T-helper 1 cell (primary cell): ENCODE measurements at regions not wholly inside any gene's neighbourhood (a gene's known extent, or its start where the extent isn't known, plus 50 kb on each side); places are given as distances from the start of the nearest gene placed in this dataset.

Experiments
- DNase-seq, 5 donors: peaks; one replicate each; pipeline ENCODE4 v3.0.0-alpha.2; 2012 to 2020

- DNase-seq = no peak
Measured at GRCh38 chr12:27382924-27383323, 50.3 kb downstream of the BMAL2 start.

DNA sequence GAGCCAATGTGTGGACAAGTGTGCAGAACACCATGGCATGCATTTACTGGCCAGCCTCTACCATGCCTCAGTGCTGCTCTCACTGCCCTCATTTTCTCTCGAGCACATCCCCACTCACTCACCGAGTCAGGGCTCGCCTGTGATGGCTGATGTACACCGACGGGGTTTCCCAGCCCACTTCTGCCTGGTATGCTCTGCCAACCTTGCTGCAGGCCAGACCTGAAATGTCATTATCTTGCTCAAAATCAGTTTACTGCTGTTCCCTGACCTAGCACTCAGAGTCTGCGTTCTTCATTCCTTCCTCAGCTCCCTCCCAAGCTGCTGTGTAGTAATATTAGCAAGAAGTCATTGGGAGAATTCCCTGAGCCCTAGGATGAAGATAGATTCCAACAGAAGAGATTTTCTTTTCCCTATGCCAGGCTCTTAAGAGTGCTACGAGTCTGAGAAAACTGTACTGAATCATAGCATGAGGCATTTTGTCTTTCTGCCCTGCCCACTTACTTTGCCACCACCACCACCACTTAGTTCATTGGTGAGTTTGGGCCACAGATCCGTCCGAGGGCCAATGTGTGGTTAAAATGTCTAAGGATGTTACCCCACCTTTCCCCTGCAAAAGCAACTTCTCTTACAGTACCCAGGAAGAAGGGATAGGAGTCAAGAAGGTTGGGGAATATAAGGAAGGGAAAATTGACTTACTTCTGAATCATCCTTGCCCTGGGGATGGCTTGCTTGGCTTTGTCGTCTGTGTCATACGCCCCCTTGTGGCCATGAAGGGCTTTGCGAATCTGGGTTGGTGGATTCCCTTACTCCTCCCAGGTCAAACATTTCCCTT lies 51.0 kb downstream of the BMAL2 start:
- peak; percentile 12 to 57 (median 28) for DNase-seq

- DNase-seq = no peak
Measured at GRCh38 chr12:27384261-27384590, 51.6 kb downstream of the BMAL2 start.

GRCh38 chr12:27385766-27386564 lies 53.3 kb downstream of the BMAL2 start:
- no peak for DNase-seq

DNA sequence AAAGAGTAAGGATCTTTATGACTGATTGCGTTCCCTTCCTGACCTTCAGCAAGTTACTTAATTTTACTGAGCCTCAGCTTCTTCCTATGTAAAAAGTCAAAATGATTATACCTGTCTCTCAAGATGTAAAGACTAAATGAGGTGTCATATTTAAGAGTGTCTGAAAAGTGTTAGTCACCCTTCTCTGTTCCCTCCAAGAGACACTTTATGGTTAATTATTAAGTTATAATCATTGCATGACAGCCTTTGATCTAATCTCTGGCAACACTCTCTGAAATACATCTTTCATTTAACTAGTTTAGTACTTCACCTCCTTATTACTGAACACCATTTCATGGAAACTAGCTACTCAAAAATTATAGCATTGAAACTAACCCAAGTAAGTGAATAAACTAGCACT lies 54.8 kb downstream of the BMAL2 start:
- DNase-seq = no peak

DNA sequence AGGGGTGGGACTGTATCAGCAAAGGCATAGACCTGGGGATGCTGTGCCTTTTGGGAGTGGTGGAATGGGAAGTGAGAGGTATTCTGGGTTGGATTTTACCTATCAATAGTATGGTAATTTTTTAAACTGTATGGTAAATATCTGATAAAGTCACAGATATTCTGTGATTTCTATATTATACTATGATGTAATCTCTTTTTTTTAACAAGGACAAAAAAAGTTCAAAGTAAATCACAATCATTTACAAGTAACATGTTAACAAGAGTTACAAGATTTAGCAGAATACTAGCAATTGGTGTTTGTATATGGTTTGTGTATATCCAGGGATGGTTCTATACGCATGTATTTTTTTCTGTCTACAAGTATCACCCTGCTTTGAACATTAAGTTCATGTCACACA lies 56.0 kb downstream of the BMAL2 start:
- no peak for DNase-seq

GRCh38 chr12:27394676-27395075 lies 51.9 kb upstream of the SMCO2 start:
- DNase-seq = no peak

DNA sequence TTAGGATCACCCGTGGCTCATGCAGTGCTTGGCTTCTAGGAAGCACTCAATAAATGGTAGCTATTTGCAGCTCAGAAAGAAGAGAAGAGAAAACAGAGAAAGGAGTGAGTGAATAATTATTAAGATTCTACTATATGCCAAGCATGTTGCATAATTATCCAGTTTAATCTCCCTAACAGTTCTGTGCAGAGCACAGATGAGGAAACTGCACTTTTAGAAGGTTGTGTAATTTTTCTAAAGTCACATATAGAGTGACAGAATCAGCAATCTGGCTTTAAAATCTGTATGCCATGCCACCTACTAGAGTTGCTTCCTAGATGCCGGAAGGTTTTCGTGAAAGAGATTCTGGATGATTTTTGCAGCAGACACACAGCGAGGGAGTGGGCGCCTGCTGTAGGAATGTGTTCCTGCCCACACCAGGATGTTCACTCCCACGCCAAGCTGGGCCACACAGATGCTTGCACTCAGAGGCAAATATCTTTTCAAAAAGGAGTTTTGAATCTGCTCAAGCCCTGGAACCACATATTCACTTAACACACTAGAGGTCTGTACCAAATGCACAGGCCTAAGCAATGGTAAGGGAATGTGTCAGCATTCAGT lies 50.2 kb upstream of the SMCO2 start:
- DNase-seq = no peak
